ENCODE measurements at regions not wholly inside any gene's neighbourhood (a gene's known extent, or its start where the extent isn't known, plus 50 kb on each side); places are given as distances from the start of the nearest gene placed in this dataset.

DNA sequence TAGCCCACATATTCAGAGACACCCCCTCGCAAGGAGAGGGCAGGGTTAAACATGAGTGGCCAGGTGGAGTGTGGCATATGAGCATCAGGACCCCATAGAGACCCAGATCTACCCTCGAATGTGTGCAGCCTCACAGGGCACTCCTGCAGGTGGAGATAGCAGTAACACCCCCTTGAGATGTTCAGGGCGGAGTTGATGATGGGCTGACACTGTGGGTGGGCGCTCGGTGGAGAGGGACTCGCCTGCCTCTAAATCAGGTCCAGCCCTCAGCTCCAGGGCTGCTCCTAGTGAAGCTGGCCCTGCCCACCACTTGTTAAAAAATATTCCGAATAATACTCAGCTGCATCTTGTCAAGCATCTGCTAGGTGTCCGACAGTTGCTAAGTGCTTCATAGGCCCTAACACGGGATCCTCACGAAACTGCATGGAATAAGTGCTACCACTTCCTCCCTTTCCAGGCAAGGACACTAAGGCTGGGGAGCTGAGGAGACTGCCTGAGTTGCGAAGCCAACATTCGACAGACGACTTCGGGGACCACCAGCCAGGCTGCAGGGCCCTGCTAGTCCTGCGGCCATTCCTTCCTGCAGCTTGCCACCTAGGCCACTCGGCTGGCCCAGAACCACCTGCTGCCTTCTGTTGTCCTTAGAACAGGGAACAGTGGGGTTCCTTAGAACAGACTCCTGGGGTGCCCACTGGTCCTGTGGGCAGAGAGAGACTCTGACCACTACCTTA, 74.0 kb upstream of the WNT11 start:
- POLR2A ChIA-PET, result no interaction called here
- in situ Hi-C loops (cut with MboI), result no loop called here
- no peak overlapping the region for H3K4me3 ChIP-seq
- ATAC-seq, result no peak
- CTCF ChIA-PET, result no interaction called here
- 0 out of 2 replicates have a peak, but pooled peaks cover 6% of the 10 kb centered on the region for H3K4me1 ChIP-seq (ENCODE audit: control insufficient read depth, insufficient read depth, low read length)
- SMC1A ChIA-PET (ENCODE audit: uncharacterized antibody, unreplicated experiment), result no interaction called here
- DNase-seq (ENCODE audit: low read depth, low spot score), result no peak
- no peaks in the 10 kb centered on the region for H3K36me3 ChIP-seq (ENCODE audit: control insufficient read depth in 2 of 2, insufficient read depth in 2 of 2, low read length in 1 of 2)
- H4K20me1 ChIP-seq (ENCODE audit: control insufficient read depth, insufficient read depth), result no peaks in the 10 kb centered on the region
- WGBS (ENCODE audit: insufficient coverage, insufficient replicate concordance, low lambda C conversion rate, missing lambda C conversion rate), result 59% methylated on average over 16 of the region's 16 CpGs
- no peaks in the 10 kb centered on the region for H3K79me2 ChIP-seq (ENCODE audit: control insufficient read depth, insufficient read depth, low read length)
- H3K9ac ChIP-seq (ENCODE audit: control insufficient read depth, insufficient read depth, low read length), result no peak overlapping the region
- H2AFZ ChIP-seq (ENCODE audit: control insufficient read depth, low read depth, low read length), result no peak overlapping the region
- H3K27me3 ChIP-seq (replicated peaks in 1 of 2; ENCODE audit: control insufficient read depth in 2 of 2, insufficient read depth in 2 of 2, low read length in 1 of 2), result no peaks in the 10 kb centered on the region; a peak in 1 of 4 replicates
- H3K9me3 ChIP-seq (replicated peaks; ENCODE audit: control insufficient read depth, insufficient read depth, low read length), result no peaks in the 10 kb centered on the region
- RAD21 ChIA-PET (ENCODE audit: unreplicated experiment), result no interaction called here
- BruUV-seq (replicated peaks), result no TSS peak
- FAIRE-seq, result no peak
- no peak overlapping the region for H3K4me2 ChIP-seq (ENCODE audit: control insufficient read depth, insufficient read depth)
- H3K27ac ChIP-seq (ENCODE audit: control insufficient read depth, insufficient read depth), result no peak overlapping the region
- intact Hi-C loops (cut with micrococcal nuclease; ENCODE audit: unreplicated experiment), result no loop called here
- TF ChIP-seq, protein P1, sequence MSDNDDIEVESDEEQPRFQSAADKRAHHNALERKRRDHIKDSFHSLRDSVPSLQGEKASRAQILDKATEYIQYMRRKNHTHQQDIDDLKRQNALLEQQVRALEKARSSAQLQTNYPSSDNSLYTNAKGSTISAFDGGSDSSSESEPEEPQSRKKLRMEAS (IDR thresholded peaks at IDR 0.05; ENCODE audit: low read depth, low read length), result no peak
- TF ChIP-seq, protein P2, sequence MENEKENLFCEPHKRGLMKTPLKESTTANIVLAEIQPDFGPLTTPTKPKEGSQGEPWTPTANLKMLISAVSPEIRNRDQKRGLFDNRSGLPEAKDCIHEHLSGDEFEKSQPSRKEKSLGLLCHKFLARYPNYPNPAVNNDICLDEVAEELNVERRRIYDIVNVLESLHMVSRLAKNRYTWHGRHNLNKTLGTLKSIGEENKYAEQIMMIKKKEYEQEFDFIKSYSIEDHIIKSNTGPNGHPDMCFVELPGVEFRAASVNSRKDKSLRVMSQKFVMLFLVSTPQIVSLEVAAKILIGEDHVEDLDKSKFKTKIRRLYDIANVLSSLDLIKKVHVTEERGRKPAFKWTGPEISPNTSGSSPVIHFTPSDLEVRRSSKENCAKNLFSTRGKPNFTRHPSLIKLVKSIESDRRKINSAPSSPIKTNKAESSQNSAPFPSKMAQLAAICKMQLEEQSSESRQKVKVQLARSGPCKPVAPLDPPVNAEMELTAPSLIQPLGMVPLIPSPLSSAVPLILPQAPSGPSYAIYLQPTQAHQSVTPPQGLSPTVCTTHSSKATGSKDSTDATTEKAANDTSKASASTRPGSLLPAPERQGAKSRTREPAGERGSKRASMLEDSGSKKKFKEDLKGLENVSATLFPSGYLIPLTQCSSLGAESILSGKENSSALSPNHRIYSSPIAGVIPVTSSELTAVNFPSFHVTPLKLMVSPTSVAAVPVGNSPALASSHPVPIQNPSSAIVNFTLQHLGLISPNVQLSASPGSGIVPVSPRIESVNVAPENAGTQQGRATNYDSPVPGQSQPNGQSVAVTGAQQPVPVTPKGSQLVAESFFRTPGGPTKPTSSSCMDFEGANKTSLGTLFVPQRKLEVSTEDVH (IDR thresholded peaks at IDR 0.05; ENCODE audit: low read depth, partially characterized antibody), result no peak
- TF ChIP-seq ZNF622 (IDR thresholded peaks at IDR 0.05), result no peak
- TF ChIP-seq STAT1 (conservative IDR thresholded peaks at IDR 0.05), result no peak
- no peak for TF ChIP-seq SPI1 (IDR thresholded peaks at IDR 0.05; ENCODE audit: borderline replicate concordance, insufficient read depth, low read depth, low read length)
- no peak for TF ChIP-seq SMAD5 (IDR thresholded peaks at IDR 0.05; ENCODE audit: low read depth)
- TF ChIP-seq SRF (IDR thresholded peaks at IDR 0.05; ENCODE audit: low read depth in 2 of 2, low read length in 2 of 2), result no peak
- no peak for TF ChIP-seq MEF2B (IDR thresholded peaks at IDR 0.05; ENCODE audit: partially characterized antibody, poor library complexity, severe bottlenecking)
- TF ChIP-seq FOXK2 (IDR thresholded peaks at IDR 0.05), result no peak
